ENCODE measurements at regions not wholly inside any gene's neighbourhood (a gene's known extent, or its start where the extent isn't known, plus 50 kb on each side); places are given as distances from the start of the nearest gene placed in this dataset.

DNA sequence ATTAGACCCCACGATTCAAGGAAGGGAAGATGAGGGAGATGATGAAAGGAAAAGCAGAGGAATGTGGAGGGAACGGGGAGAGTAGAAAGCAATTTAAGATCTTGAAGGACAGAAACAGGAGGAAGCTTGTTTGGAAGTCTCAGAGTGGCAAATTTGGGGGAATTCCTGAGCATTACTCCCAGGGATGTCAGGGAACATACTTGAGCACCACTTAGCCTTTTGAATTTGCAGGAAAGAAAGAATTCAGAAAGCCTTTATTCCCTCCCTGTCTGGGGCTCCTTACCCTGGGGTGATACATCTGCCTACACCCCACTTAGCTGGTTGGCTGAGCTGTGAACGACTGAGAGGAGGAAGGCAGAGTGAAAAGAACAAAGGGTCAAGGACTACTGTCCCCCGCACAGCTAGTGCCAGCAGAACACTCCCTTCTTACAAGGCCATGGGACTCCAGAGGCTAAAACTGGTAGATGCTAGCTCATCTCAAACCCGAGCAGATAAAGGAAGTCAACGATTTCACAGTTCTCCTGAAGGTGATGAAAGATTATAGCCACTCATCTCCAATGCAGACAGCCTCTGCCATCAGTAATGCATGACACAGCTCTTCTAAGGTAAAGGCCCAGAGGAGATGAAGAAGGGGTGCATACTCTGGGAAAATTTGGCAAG, 84.0 kb upstream of the AKIP1 start:
- WGBS (ENCODE audit: extremely low coverage, insufficient coverage, insufficient read length): no CpG with 5 or more reads among the region's 6 CpGs

DNA sequence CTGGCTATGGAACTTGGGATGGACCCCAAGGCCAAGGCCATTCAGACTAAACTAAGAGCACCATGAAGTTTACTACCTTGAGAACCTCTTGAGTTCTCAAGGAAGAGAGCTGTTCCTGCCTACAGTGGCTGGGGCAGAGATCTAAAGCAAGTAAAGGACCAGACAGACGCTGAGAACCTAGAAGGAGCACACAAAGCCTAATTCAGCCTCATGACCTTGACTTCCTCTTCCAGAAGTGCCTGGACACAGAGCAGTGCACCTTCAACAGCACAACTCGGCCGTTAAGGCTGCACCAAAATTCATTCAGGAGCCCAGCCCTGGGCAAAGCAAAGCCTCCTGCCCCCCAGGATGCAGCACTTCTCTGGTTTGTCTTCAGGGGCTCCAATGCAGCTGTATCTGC, 82.9 kb upstream of the AKIP1 start:
- WGBS (ENCODE audit: extremely low coverage, insufficient coverage, insufficient read length): no CpG with 5 or more reads among the region's 3 CpGs
- Histone ChIP-seq H4K12ac (ENCODE audit: low read depth, low read length) (no peak overlapping the region), H2BK12ac (ENCODE audit: low read length) (no peak overlapping the region), H3K23ac (ENCODE audit: low read length) (no peak overlapping the region), H3K4ac (ENCODE audit: low read depth, low read length) (no peak overlapping the region), H4K8ac (ENCODE audit: low read depth, low read length) (no peak overlapping the region), H3K18ac (ENCODE audit: low read length) (no peak overlapping the region), H3K36me3 (ENCODE audit: control insufficient read depth in 1 of 2, insufficient read depth in 2 of 2, low read length in 2 of 2) (peaks cover 0 to 4% of the 10 kb centered on the region in 2 experiments), H3K79me1 (ENCODE audit: low read length) (peaks cover 18% of the 10 kb centered on the region), H2BK120ac (ENCODE audit: insufficient read depth, low read length, poor library complexity) (no peak overlapping the region), H3K9me3 (ENCODE audit: insufficient read depth, low read depth, low read length) (peaks cover 4% of the 10 kb centered on the region), H2BK5ac (ENCODE audit: low read depth, low read length, poor library complexity) (no peak overlapping the region), H3K14ac (ENCODE audit: low read length) (no peak overlapping the region), H3K4me2 (ENCODE audit: low read length) (no peak overlapping the region), H3K27ac (ENCODE audit: low read depth, low read length) (no peak overlapping the region), H3K4me1 (ENCODE audit: control insufficient read depth in 1 of 2, insufficient read depth in 2 of 2, low read length in 2 of 2) (peaks cover 17 to 25% of the 10 kb centered on the region in 2 experiments), H3K9ac (ENCODE audit: low read length) (no peak overlapping the region), H4K91ac (ENCODE audit: low read depth, low read length) (no peak overlapping the region), H3K27me3 (ENCODE audit: insufficient read depth, low read length) (no peaks in the 10 kb centered on the region), H2AFZ (ENCODE audit: insufficient read depth, low read length, poor library complexity) (no peak overlapping the region), H3K4me3 (ENCODE audit: low read depth, low read length) (no peak overlapping the region), H2AK5ac (ENCODE audit: low read length) (no peak overlapping the region), H3K79me2 (ENCODE audit: control insufficient read depth, insufficient read depth, low read length, poor library complexity) (no peaks in the 10 kb centered on the region)
- DNase-seq: no peak

More for the DNA sequence above, 84.0 kb upstream of the AKIP1 start:
- H3K23ac ChIP-seq (ENCODE audit: low read length): no peak overlapping the region
- H2AFZ ChIP-seq (ENCODE audit: insufficient read depth, low read length, poor library complexity): no peak overlapping the region
- peak overlapping the region; percentile 46 for H4K91ac ChIP-seq (ENCODE audit: low read depth, low read length)
- H3K9me3 ChIP-seq (ENCODE audit: insufficient read depth, low read depth, low read length): peaks cover 4% of the 10 kb centered on the region
- H3K18ac ChIP-seq (ENCODE audit: low read length): no peak overlapping the region
- no peaks in the 10 kb centered on the region for H3K27me3 ChIP-seq (ENCODE audit: insufficient read depth, low read length)
- peak overlapping the region; percentile 51 for H2BK5ac ChIP-seq (ENCODE audit: low read depth, low read length, poor library complexity)
- no peaks in the 10 kb centered on the region for H3K79me2 ChIP-seq (ENCODE audit: control insufficient read depth, insufficient read depth, low read length, poor library complexity)
- no peak overlapping the region for H3K4ac ChIP-seq (ENCODE audit: low read depth, low read length)
- peak overlapping the region; percentile 23 for H3K27ac ChIP-seq (ENCODE audit: low read depth, low read length)
- no peak overlapping the region for H3K14ac ChIP-seq (ENCODE audit: low read length)
- H4K8ac ChIP-seq (ENCODE audit: low read depth, low read length): peak overlapping the region; percentile 31
- H3K36me3 ChIP-seq (ENCODE audit: control insufficient read depth in 1 of 2, insufficient read depth in 2 of 2, low read length in 2 of 2): peaks cover 0 to 4% of the 10 kb centered on the region in 2 experiments
- DNase-seq: no peak
- no peak overlapping the region for H4K12ac ChIP-seq (ENCODE audit: low read depth, low read length)
- H2BK120ac ChIP-seq (ENCODE audit: insufficient read depth, low read length, poor library complexity): no peak overlapping the region
- no peak overlapping the region for H3K4me3 ChIP-seq (ENCODE audit: low read depth, low read length)
- peaks cover 7 to 17% of the 10 kb centered on the region in 2 experiments for H3K4me1 ChIP-seq (ENCODE audit: control insufficient read depth in 1 of 2, insufficient read depth in 2 of 2, low read length in 2 of 2)
- H3K4me2 ChIP-seq (ENCODE audit: low read length): no peak overlapping the region
- peak overlapping the region; percentile 52 for H2BK12ac ChIP-seq (ENCODE audit: low read length)
- no peak overlapping the region for H2AK5ac ChIP-seq (ENCODE audit: low read length)
- H3K79me1 ChIP-seq (ENCODE audit: low read length): peaks cover 11% of the 10 kb centered on the region
- H3K9ac ChIP-seq (ENCODE audit: low read length): no peak overlapping the region

DNA sequence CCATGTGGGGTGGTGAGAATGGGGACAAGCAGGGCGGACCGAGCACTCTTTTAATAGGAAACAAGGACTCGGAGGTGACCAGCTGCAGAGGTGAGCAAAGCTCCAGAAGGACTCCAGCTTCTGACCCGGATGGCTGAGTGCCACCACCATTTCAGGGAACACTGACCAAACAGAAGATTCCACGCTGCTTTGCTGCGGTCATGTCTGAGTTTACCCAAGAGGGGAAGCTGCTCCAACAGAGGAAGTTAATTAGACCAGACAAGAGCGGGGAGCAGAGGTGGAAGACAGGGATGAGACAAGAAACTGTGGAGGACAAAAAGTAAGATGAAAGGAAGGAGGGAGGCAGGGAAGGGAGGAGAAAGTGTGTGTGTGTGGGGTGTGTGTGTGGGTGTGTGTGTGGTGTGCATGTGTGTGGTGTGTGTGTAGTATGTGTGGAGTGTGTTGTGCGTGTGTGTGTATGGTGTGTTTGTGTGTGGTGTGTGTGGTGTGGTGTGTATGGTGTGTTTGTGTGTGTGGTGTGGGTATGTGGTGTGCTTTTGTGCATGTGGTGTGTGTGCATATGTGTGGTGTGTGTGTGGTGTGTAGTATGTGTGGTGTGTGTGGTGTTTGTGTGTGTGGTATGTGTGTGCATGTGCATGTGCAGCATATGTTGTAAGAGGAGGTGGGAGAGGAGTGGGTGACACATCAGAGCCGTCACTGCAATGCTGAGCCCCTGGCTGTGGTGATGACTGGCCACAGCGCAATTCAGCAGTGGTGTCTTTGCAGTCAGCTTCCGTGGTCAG, 82.2 kb upstream of the AKIP1 start:
- H4K12ac ChIP-seq (ENCODE audit: low read depth, low read length): no peak overlapping the region
- no peak overlapping the region for H3K9ac ChIP-seq (ENCODE audit: low read length)
- 100% methylated on average over 1 of the region's 11 CpGs for WGBS (ENCODE audit: extremely low coverage, insufficient coverage, insufficient read length)
- peaks cover 18% of the 10 kb centered on the region for H3K79me1 ChIP-seq (ENCODE audit: low read length)
- peaks cover 4% of the 10 kb centered on the region for H3K9me3 ChIP-seq (ENCODE audit: insufficient read depth, low read depth, low read length)
- no peak overlapping the region for H4K8ac ChIP-seq (ENCODE audit: low read depth, low read length)
- H2AK5ac ChIP-seq (ENCODE audit: low read length): no peak overlapping the region
- no peak overlapping the region for H3K27ac ChIP-seq (ENCODE audit: low read depth, low read length)
- H2BK12ac ChIP-seq (ENCODE audit: low read length): no peak overlapping the region
- H2BK120ac ChIP-seq (ENCODE audit: insufficient read depth, low read length, poor library complexity): no peak overlapping the region
- H3K27me3 ChIP-seq (ENCODE audit: insufficient read depth, low read length): no peaks in the 10 kb centered on the region
- peaks cover 0 to 4% of the 10 kb centered on the region in 2 experiments for H3K36me3 ChIP-seq (ENCODE audit: control insufficient read depth in 1 of 2, insufficient read depth in 2 of 2, low read length in 2 of 2)
- H3K4me2 ChIP-seq (ENCODE audit: low read length): no peak overlapping the region
- H3K4ac ChIP-seq (ENCODE audit: low read depth, low read length): no peak overlapping the region
- no peak for DNase-seq
- H4K91ac ChIP-seq (ENCODE audit: low read depth, low read length): no peak overlapping the region
- peak overlapping the region; percentile 21 for H3K4me3 ChIP-seq (ENCODE audit: low read depth, low read length)
- no peaks in the 10 kb centered on the region for H3K79me2 ChIP-seq (ENCODE audit: control insufficient read depth, insufficient read depth, low read length, poor library complexity)
- no peak overlapping the region for H3K14ac ChIP-seq (ENCODE audit: low read length)
- H2BK5ac ChIP-seq (ENCODE audit: low read depth, low read length, poor library complexity): no peak overlapping the region
- no peak overlapping the region for H3K23ac ChIP-seq (ENCODE audit: low read length)
- H2AFZ ChIP-seq (ENCODE audit: insufficient read depth, low read length, poor library complexity): no peak overlapping the region
- peaks cover 20 to 30% of the 10 kb centered on the region in 2 experiments for H3K4me1 ChIP-seq (ENCODE audit: control insufficient read depth in 1 of 2, insufficient read depth in 2 of 2, low read length in 2 of 2)
- H3K18ac ChIP-seq (ENCODE audit: low read length): no peak overlapping the region

DNA sequence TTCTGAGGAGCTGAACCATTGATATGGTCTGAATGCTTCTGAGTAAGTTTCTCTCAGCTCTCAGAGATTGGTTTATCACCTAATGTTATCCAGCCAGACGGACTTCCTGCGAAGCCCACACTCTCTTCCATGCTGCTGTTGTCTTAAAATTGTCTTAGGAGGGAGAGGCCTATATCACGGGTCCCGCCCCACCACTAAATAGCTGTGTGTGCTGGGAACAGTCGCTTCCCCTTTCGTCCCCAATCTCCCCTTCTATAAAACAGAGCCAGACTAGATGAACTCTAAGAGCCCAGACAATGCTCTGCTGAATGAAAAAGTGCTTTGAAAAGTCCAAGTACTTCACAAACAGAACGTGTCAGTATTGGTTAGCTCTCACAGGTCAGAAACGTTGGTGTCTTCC, 81.4 kb upstream of the AKIP1 start:
- no peak overlapping the region for H2AFZ ChIP-seq (ENCODE audit: insufficient read depth, low read length, poor library complexity)
- H2AK5ac ChIP-seq (ENCODE audit: low read length): no peak overlapping the region
- H3K23ac ChIP-seq (ENCODE audit: low read length): no peak overlapping the region
- H3K27me3 ChIP-seq (ENCODE audit: insufficient read depth, low read length): no peaks in the 10 kb centered on the region
- peaks cover 0 to 4% of the 10 kb centered on the region in 2 experiments for H3K36me3 ChIP-seq (ENCODE audit: control insufficient read depth in 1 of 2, insufficient read depth in 2 of 2, low read length in 2 of 2)
- no peak overlapping the region for H3K27ac ChIP-seq (ENCODE audit: low read depth, low read length)
- H3K4me3 ChIP-seq (ENCODE audit: low read depth, low read length): no peak overlapping the region
- H3K14ac ChIP-seq (ENCODE audit: low read length): no peak overlapping the region
- DNase-seq: no peak
- H3K18ac ChIP-seq (ENCODE audit: low read length): no peak overlapping the region
- H4K8ac ChIP-seq (ENCODE audit: low read depth, low read length): no peak overlapping the region
- H3K4ac ChIP-seq (ENCODE audit: low read depth, low read length): no peak overlapping the region
- no peak overlapping the region for H3K4me2 ChIP-seq (ENCODE audit: low read length)
- no peak overlapping the region for H4K91ac ChIP-seq (ENCODE audit: low read depth, low read length)
- no CpG with 5 or more reads among the region's 8 CpGs for WGBS (ENCODE audit: extremely low coverage, insufficient coverage, insufficient read length)
- no peak overlapping the region for H3K9ac ChIP-seq (ENCODE audit: low read length)
- no peak overlapping the region for H2BK120ac ChIP-seq (ENCODE audit: insufficient read depth, low read length, poor library complexity)
- peaks cover 24% of the 10 kb centered on the region for H3K79me1 ChIP-seq (ENCODE audit: low read length)
- H3K4me1 ChIP-seq (ENCODE audit: control insufficient read depth in 1 of 2, insufficient read depth in 2 of 2, low read length in 2 of 2): peaks cover 23 to 36% of the 10 kb centered on the region in 2 experiments
- H4K12ac ChIP-seq (ENCODE audit: low read depth, low read length): no peak overlapping the region
- peaks cover 4% of the 10 kb centered on the region for H3K9me3 ChIP-seq (ENCODE audit: insufficient read depth, low read depth, low read length)
- H3K79me2 ChIP-seq (ENCODE audit: control insufficient read depth, insufficient read depth, low read length, poor library complexity): no peaks in the 10 kb centered on the region
- H2BK12ac ChIP-seq (ENCODE audit: low read length): no peak overlapping the region
- H2BK5ac ChIP-seq (ENCODE audit: low read depth, low read length, poor library complexity): no peak overlapping the region

Measured in trophoblast cell (in vitro differentiated cells and primary cell).